ENCODE measurements at regions not wholly inside any gene's neighbourhood (a gene's known extent, or its start where the extent isn't known, plus 50 kb on each side); places are given as distances from the start of the nearest gene placed in this dataset.

GRCh38 chr22:49452362-49452946 is 375.2 kb downstream of the BRD1 start:
- DNase-seq, result no peak

DNA sequence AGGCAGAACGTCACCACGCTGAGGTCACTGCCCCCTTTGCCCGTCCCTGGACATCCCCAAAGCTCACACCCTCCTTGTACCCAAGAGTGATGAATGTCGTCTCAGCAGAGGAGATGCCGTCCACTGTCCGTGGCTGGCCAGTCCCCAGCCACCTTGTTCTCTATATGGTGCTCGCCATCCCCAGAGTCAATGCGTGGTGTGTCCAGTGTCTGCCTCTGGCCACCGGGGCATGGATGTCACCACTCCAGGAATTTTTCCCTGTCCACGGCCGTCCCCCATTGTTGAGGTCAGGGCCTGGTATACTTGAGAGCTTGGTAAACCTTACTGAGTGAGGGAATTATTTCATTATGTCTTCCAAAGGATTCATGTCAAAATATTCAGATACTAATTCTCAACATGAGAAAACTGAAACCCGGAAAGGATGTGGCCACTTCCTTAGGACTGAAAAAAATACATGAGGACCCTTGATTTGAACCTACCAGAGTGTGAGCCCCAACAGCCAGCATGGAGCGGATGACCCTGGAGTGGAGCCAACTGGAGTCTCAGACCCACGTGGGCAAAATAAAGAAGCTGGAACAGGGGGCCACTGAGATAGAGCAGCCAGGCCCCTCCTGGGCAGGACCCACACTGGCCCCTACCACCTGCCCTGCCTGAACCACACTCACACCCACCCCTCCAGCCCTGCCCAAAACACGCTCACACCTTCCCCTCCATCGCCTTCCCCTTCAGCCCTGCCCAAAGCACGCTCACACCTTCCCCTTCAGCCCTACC is 376.4 kb downstream of the BRD1 start:
- DNase-seq, result no peak

- no peak for DNase-seq
Measured at GRCh38 chr22:49450498-49450897, 377.2 kb downstream of the BRD1 start.

- no peak for DNase-seq
Measured at GRCh38 chr22:49449811-49450446, 377.7 kb downstream of the BRD1 start.

DNA sequence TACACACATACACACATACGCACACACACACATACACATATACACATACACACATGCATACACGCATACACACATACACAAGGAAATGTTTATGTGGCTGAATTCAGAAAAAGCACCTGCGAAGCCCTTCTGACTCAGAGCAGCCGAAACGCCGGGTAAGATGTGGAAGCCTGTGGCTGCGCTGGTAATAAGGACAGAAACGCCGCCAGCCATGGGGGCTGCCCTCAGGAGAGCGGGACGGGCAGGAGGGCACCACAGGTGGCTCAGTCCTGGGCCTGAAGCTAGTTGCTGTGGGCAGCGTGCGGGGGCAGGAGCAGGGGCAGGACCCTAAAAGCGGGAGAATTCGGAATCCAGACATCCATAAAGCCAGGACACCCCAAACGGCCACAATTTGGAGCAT is 378.3 kb downstream of the BRD1 start:
- DNase-seq, result no peak

- DNase-seq, result no peak
Measured at GRCh38 chr22:49448526-49448925, 379.1 kb downstream of the BRD1 start.

- DNase-seq, result no peak
Measured at GRCh38 chr22:49447837-49448236, 379.8 kb downstream of the BRD1 start.

DNA sequence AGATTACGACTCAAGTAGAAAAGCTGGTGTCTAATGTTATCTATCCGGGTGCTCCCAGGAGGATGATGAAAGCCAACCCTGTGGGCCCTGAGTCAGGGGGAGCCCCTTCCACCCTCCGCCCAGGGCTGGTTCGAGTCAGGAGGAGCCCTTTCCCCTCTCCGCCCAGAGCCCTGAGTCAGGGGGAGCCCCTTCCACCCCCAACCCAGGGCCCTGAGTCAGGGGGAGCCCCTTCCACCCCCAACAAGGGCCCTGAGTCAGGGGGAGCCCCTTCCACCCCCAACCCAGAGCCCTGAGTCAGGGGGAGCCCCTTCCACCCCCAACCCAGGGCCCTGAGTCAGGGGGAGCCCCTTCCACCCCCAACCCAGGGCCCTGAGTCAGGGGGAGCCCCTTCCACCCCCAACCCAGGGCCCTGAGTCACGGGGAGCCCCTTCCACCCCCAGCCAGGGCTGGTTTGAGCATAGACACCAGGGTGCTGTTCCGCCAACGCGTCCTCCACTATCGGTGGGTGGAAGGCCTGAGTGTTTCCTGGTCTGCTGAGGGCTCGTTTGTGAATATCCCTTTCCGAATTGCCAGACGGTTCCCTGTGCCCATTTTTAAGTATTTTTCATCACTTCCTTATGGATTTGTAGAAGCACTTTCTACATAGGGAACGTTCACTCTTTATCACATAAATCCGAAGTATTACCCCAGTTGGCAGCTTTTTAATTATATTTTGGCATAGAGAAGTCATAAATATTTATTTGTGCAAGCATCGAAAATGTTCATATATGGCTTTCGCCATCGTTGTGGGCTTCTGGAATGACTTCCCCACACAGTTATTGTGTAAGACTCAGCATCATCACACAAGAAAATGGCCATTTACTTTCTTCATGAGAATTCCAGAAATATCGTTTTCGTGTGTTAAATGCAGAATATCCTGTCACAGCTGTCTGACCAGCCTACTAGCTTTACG is 380.6 kb downstream of the BRD1 start:
- no peak for DNase-seq

DNA sequence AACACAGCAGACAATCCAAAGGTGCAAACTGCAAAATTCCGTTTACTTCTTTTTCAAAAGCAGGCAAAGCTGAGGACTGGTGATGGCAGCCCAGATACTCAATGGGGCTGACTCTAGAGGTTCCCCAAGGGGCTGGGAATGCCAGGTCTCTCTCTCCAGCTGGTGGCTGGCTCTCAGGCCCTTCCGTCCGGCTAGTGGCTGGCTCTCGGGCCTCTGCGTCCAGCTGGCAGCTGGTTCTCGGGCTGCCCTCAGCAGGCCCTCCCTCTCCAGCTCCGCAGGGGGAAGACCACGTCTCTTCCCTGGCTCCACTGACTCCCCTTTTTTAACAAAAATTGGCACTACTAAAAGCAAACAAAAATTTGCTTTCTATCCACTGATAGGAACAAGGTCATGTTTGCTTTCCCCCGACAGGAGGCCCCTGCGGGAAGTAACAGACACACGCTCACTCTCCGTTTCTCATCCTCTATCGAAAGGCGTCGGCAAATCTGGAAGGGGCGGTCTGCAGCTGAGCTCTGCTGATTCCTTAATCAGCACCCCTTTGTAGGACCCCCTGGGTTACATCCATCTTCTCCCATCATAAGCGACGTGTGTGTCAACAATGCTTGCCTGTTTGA is 381.4 kb downstream of the BRD1 start:
- DNase-seq, result no peak

DNA sequence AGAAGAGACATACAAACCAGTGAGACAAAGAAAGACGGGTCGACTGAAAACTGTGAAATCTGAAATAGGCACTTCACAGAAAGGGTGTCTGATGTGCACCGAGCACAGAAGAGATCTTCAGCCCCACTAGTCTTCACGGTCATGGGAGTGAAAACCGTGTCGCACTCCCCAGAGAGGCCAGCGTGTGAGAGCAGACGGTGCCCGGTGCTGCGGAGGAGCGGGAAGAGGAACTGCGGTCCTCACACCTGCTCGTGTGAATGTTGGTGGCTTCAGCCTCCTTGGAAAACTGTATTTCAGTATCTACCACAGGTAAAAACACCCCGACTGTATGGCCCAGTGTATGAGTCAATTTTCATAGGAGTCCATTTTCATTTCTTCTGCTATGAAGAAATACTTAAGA is 382.9 kb downstream of the BRD1 start:
- no peak for DNase-seq

DNA sequence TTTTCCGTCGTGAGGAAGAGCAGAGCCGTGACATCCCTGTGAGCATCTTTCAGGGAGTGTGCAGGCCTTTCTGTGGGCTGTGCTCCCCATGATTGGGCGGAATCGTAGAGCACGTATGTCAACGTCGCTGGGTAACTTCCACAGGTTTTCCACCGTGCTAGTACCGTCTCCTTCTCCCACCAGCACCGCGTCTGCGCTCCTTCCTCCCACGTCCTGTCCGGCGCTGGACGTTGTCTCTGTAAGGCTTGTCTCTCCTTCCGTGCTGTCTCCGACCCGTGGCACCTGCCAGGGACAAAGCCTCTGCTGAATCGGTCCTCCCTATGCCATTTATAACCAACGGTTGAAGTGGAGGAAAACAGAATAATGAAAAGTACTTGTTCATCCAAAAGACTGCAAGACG is 386.7 kb downstream of the BRD1 start:
- no peak for DNase-seq

- no peak for DNase-seq
Measured at GRCh38 chr22:49439373-49439772, 388.3 kb downstream of the BRD1 start.

DNA sequence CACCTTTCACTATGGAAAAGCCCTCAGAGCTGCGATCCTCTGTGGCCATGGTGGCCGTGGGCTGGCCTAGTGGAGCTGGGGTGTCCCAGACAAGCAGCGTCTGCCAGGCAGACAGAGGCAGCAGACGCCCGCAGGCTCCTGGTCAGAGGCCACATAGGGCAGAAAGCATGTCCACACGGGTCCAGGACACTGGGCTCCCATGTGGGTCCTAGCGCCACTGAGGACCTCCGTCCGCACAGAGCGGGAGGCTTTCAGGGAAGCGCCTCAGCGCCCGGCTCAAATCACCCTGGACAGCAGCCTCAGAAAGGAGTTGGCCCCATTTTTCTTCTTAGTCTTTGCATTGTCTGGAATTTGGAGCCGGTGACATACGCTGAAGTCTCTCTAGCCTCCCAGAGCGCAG is 389.7 kb downstream of the BRD1 start:
- DNase-seq, result no peak

DNA sequence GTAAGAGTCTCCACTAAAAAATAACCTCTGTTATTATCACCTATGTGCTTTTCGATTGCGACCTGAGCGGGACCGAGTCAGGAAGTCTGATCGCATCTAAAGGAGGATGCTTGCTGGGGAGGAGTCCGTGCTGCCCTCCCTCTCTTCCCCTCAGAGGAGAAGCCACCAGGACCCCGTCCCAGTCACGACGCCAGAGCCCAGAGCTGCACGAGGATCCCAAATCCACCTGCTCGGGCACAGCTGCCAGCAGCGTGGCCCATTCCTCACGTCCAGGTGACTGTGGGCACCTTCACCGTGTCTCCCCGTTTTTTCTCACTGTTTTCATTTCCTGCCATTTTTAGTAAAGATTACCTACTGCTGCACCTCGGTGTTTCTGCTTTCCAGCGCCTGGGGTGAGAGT is 390.3 kb downstream of the BRD1 start:
- no peak for DNase-seq

DNA sequence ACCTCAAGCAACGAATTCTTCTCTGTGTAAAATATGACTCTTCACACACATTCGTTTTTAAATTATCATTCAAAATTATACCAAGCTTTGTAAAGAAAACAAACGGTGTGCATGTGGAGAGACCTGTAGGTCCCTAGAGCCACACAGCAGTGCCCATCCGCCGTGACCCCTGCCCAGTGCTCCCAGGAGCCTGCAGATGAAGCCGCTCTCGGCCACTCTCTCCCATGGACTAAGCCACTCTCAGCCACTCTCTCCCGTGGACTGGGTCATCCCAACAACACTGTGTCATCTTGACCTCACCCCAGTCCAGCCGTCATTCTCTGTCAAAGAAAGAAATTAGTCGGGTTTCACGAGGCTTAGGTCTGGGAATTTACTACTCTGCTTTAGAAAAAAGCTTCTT is 391.6 kb downstream of the BRD1 start:
- no peak for DNase-seq

- no peak for DNase-seq
Measured at GRCh38 chr22:49435596-49435995, 392.1 kb downstream of the BRD1 start.

DNA sequence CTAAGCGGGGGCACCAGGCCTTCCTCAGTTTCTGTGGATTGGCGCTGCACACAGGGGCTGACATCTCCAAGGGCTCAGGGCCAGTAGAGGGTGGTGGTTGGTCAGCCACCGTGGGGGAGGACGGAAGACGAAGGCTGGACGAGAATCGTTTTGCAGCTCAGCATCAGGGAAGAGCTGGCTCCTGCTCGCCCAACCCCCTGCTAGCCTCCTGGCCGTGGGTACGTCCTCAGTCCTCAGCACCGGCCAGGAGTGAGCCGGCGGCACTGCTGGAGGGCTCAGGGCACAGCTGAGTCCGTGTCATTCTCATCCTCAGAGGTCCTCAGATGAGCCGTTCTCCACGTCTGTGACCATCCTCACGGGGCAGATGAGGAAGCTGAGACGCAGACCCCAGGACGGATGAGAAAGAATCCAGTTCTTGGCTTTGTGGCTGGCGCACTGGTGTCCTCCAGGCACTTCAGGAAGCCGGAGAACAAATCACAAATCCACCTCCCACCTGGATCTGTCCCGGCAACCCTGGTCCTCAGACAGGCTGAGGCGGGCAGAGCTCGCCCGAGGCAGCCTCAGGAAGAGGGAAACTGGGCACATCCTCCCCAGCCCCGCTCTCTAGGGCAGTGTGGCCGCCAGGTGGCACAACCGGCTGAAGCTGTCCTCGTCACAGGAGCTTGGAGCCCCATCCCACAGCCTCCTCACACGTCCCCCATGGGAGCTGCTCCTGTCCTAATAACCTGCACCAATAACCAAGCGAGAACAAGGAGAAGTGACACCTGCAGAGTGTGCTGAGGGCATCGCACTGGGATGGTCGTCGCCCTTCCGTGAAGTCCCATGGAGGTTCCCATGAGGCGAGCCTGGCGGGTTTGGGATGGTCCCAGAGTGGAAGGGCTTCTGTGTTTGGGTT is 393.7 kb downstream of the BRD1 start:
- DNase-seq, result no peak

DNA sequence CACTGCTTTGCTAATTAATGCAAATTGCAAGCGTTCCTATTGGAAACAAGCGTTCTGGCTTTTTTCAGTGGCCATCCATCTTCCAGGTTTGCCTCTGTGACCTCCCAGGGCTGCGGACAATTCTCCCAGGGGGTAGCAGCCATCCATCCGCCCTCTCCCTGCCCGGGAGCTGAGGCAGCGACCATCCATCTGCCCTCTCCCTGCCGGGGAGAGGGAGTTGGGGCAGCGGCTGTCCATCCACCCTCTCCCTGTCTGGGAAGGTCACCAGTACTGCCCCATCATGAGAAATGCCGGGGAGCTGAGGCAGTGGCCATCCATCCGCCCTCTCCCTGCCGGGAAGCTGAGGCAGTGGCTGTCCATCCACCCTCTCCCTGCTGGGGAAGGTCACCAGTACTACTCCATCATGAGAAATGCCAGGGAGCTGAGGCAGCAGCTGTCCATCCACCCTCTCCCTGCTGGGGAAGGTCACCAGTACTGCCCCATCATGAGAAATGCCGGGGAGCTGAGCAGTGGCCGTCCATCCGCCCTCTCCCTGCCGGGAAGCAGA is 394.7 kb downstream of the BRD1 start:
- no peak for DNase-seq

GRCh38 chr22:49432211-49432896 is 395.3 kb downstream of the BRD1 start:
- DNase-seq, result no peak

DNA sequence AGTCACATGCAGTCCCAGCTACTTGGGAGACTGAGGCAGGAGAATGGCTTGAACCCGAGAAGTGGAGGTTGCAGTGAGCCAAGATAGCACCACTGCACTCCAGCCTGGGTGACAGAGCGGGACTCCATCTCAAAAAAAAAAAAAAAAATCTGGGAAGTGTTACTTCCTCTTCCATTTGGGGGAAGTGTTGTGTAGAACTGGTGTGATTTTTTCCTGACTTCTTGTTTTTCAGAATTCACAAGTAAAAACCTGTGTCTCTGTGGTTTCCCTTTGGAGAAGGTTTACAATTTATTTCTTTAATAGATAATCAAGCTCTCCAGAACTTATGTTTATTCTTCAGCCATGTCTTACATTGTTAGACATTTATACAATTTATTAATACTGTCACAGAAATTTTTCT is 396.1 kb downstream of the BRD1 start:
- DNase-seq, result no peak

DNA sequence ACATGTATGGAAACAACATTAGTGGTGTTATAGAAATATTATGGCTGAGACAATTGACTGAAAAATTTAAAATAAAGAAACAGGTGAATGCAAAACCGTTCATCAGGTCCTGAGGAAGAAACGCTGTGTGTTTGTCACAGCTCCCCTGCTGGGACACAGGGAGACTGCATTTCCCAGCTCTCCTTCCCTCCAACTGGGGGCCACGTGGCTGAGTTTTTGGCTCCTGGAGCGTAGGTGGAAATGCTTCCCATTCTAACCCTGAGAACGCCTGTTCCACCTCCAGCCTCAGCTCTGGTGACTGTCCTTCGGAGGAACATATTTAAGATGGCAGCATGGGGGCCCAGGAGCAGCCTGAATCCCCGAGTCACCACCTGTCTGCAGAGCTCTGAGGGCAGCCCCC is 398.6 kb downstream of the BRD1 start:
- no peak for DNase-seq
